K562 (cell line): ENCODE measurements at regions not wholly inside any gene's neighbourhood (a gene's known extent, or its start where the extent isn't known, plus 50 kb on each side); places are given as distances from the start of the nearest gene placed in this dataset.

Experiments used
- CEBPB ChIP-seq: fragments of 450-650 bp; IDR thresholded peaks from 2 replicates; pipeline ENCODE4 v1.6.1; 2016; ENCODE audit warnings: missing genetic modification characterization, missing compliant biosample characterization
- CEBPZ ChIP-seq: fragments of 150-350 bp; IDR thresholded peaks from 2 replicates; pipeline ENCODE4 v1.6.1; 2014; ENCODE audit warnings: low read depth, mild to moderate bottlenecking, low read length, borderline replicate concordance
- CREBBP ChIP-seq: IDR thresholded peaks from one replicate; pipeline ENCODE4 v1.6.1; 2012; ENCODE audit warnings: low read depth, mild to moderate bottlenecking, control low read depth, inconsistent platforms, low read length
- NCOA6 ChIP-seq: fragments of 450-650 bp; IDR thresholded peaks from 2 replicates; pipeline ENCODE4 v1.6.1; 2017; ENCODE audit warnings: mild to moderate bottlenecking
- WHSC1 ChIP-seq: IDR thresholded peaks from one replicate; pipeline ENCODE4 v1.6.1; 2012; ENCODE audit warnings: low read length, control low read depth, inconsistent platforms
- ZNF395 ChIP-seq: fragments of 200-800 bp; sonication (Bioruptor generic); IDR thresholded peaks from 2 replicates; pipeline ENCODE4 v1.6.1; 2017; ENCODE audit warnings: missing genetic modification characterization, missing compliant biosample characterization
- ZNF449 ChIP-seq: fragments of 250-450 bp; sonication (Bioruptor Pico); IDR thresholded peaks from 2 replicates; pipeline ENCODE4 v1.8.0; 2022; ENCODE audit warnings: moderate library complexity, mild to moderate bottlenecking, inconsistent platforms
- ZNF507 ChIP-seq: conservative IDR thresholded peaks from 2 replicates; pipeline ENCODE4 v1.6.1; 2017; ENCODE audit warnings: missing genetic modification characterization, missing compliant biosample characterization

GRCh38 chr14:87794561-87794960 lies 198.4 kb downstream of the GALC start (continued):
- TF ChIP-seq CEBPZ (no peak), ZNF449 (CRISPR knock-in tag) (no peak), WHSC1 (no peak), CREBBP (no peak), CEBPB (tag) (no peak), ZNF395 (CRISPR knock-in tag) (no peak), NCOA6 (no peak), ZNF507 (tag) (no peak)
